HepG2 (cell line): ENCODE measurements at regions not wholly inside any gene's neighbourhood (a gene's known extent, or its start where the extent isn't known, plus 50 kb on each side); places are given as distances from the start of the nearest gene placed in this dataset.

Experiments
- ATAC-seq: fragments of 200-7000 bp; cut with Tn5 transposase; 3 replicates; pipeline ENCODE4 v1.9.1; 2020; ENCODE audit warnings: mild to moderate bottlenecking, moderate library complexity
- BruUV-seq: library from RNA; stranded (reverse); fragments of 400-500 nt; replicated peaks from 2 replicates; lab custom pipeline; 2021; lab: Mats Ljungman, UMichigan
- CTCF ChIA-PET: fragments of 300-600 bp; formaldehyde crosslinking; extraction: SDS; loops from one replicate; lab custom pipeline; 2021; ENCODE audit warnings: low total read pairs, inconsistent platforms, low intra/inter-chr PET ratio; lab: Yijun Ruan, JAX
- POLR2A ChIA-PET: fragments of 350-600 bp; sonication (Branson Sonifier 250); formaldehyde crosslinking; loops from one replicate; lab custom pipeline; 2020; ENCODE audit warnings: antibody characterized with exemption, inconsistent platforms; lab: Yijun Ruan, JAX
- DNase-seq: peaks from one replicate; pipeline ENCODE4 v3.0.0-alpha.2; 2015; ENCODE audit warnings: low spot score
- FAIRE-seq: peaks from 3 replicates; lab custom pipeline; 2011; peaks lifted over from hg19 to GRCh38; lab: Jason Lieb, UNC
- H2AFZ ChIP-seq: one replicate; pipeline ENCODE4 v1.6.1; 2011; ENCODE audit warnings: low read length, inconsistent platforms
- H3K27ac ChIP-seq: fragments of 300-600 bp; 3 replicates; pipeline ENCODE4 v1.8.0; 2011; ENCODE audit warnings: mixed run types, mild to moderate bottlenecking, mixed read lengths, low read length, inconsistent platforms; ENCODE audit not compliant: insufficient read depth; ENCODE audit errors: extremely low read length
- H3K27me3 ChIP-seq, 2 experiments: fragments of 200-600 bp in 1 of 2; 2 replicates in 1 of 2; 3 replicates in 1 of 2; pipeline versions ENCODE4 v1.6.0 to v1.8.0; 2011; ENCODE audit warnings: low read length in 2 of 2, mild to moderate bottlenecking in 2 of 2, moderate library complexity in 2 of 2, inconsistent platforms in 1 of 2; ENCODE audit not compliant: insufficient read depth in 2 of 2, control insufficient read depth in 1 of 2
- H3K36me3 ChIP-seq, 2 experiments: fragments of 200-600 bp in 1 of 2; replicated peaks in 1 of 2; 2 replicates in 1 of 2; 3 replicates in 1 of 2; pipeline versions ENCODE4 v1.5.1 to v1.8.0; 2011; ENCODE audit warnings: low read length in 2 of 2, inconsistent platforms in 1 of 2; ENCODE audit not compliant: insufficient read depth in 2 of 2, control insufficient read depth in 1 of 2
- H3K4me1 ChIP-seq: 2 replicates; pipeline ENCODE4 v1.5.1; 2012; ENCODE audit warnings: low read length, inconsistent platforms; ENCODE audit not compliant: insufficient read depth
- H3K4me2 ChIP-seq: 2 replicates; pipeline ENCODE4 v1.6.0; 2011; ENCODE audit warnings: low read depth, low read length, inconsistent platforms
- H3K4me3 ChIP-seq, 3 experiments: fragments of 200-600 bp in 1 of 3; sonication (generic), shearing (Covaris generic) in 1 of 3; replicated peaks in 1 of 3; 2 replicates each; pipeline ENCODE4 v1.5.1; 2011 to 2016; ENCODE audit warnings: low read length in 3 of 3, inconsistent platforms in 2 of 3, low read depth in 2 of 3, mild to moderate bottlenecking in 2 of 3, control low read depth in 1 of 3, mixed read lengths in 1 of 3; ENCODE audit not compliant: insufficient read depth in 1 of 3
- H3K79me2 ChIP-seq: one replicate; pipeline ENCODE4 v1.6.1; 2011; ENCODE audit warnings: low read length, inconsistent platforms; ENCODE audit not compliant: insufficient read depth
- H3K9ac ChIP-seq: 2 replicates; pipeline ENCODE4 v1.6.0; 2011; ENCODE audit warnings: mild to moderate bottlenecking, low read depth, low read length, inconsistent platforms; ENCODE audit not compliant: insufficient read depth
- H3K9me3 ChIP-seq: 2 replicates; pipeline ENCODE4 v1.5.1; 2012; ENCODE audit warnings: mild to moderate bottlenecking, low read length
- H4K20me1 ChIP-seq: 2 replicates; pipeline ENCODE4 v1.6.0; 2011; ENCODE audit warnings: inconsistent platforms, mild to moderate bottlenecking, low read length, moderate library complexity; ENCODE audit not compliant: insufficient read depth
- DNMT1 ChIP-seq: sonication (generic); formaldehyde crosslinking; IDR thresholded peaks from 2 replicates; pipeline ENCODE4 v1.5.1; 2020; ENCODE audit warnings: mild to moderate bottlenecking, missing genetic modification reagents
- HNF4G ChIP-seq, 2 experiments: sonication (generic) in 1 of 2; formaldehyde crosslinking in 1 of 2; IDR thresholded peaks; 2 replicates each; pipeline versions ENCODE4 v1.4.0 to v1.6.1; 2011 to 2020; ENCODE audit warnings: borderline replicate concordance in 2 of 2, low read depth in 2 of 2, mild to moderate bottlenecking in 2 of 2, low read length in 1 of 2, missing genetic modification reagents in 1 of 2, moderate library complexity in 1 of 2
- PAWR ChIP-seq: sonication (generic); formaldehyde crosslinking; IDR thresholded peaks from 2 replicates; pipeline ENCODE4 v1.4.0; 2020; ENCODE audit warnings: missing genetic modification reagents, mild to moderate bottlenecking, borderline replicate concordance
- SRSF9 ChIP-seq: fragments of 200-400 bp; formaldehyde crosslinking; IDR thresholded peaks from 2 replicates; pipeline ENCODE4 v1.6.1; 2018; ENCODE audit warnings: borderline replicate concordance, mild to moderate bottlenecking, low read depth, low read length; ENCODE audit not compliant: insufficient read depth, poor library complexity, severe bottlenecking
- ZNF253 ChIP-seq: sonication (generic); formaldehyde crosslinking; IDR thresholded peaks from 2 replicates; pipeline ENCODE4 v1.8.0; 2022; ENCODE audit warnings: mild to moderate bottlenecking, missing genetic modification reagents, borderline replicate concordance
- ZNF256 ChIP-seq: sonication (generic); formaldehyde crosslinking; conservative IDR thresholded peaks from 2 replicates; pipeline ENCODE4 v1.4.0; 2020; ENCODE audit warnings: missing genetic modification reagents
- ZNF333 ChIP-seq: sonication (generic); formaldehyde crosslinking; IDR thresholded peaks from 2 replicates; pipeline ENCODE4 v1.4.0; 2020; ENCODE audit warnings: mild to moderate bottlenecking, missing genetic modification reagents, borderline replicate concordance
- ZNF501 ChIP-seq: sonication (generic); formaldehyde crosslinking; IDR thresholded peaks from 2 replicates; pipeline ENCODE4 v1.5.1; 2020; ENCODE audit warnings: mild to moderate bottlenecking, moderate library complexity, missing genetic modification reagents
- WGBS: methylation state at CpG from one replicate; pipeline ENCODE4 v1.1.6; 2017; ENCODE audit warnings: low lambda C conversion rate; 5-methylcytosine and 5-hydroxymethylcytosine counted together
- in situ Hi-C: cut with HindIII; loops from 2 replicates; pipeline ENCODE4 v1.10.0; 2017; ENCODE audit warnings: low pct_unique_long_range_greater_than_20kb; ENCODE audit not compliant: extremely low pct_ligation_motif_present
- intact Hi-C: fragments of 100-400 bp; cut with micrococcal nuclease; formaldehyde crosslinking; loops from one replicate; pipeline ENCODE4 v1.10.0; 2022; ENCODE audit not compliant: unreplicated experiment
- TF ChIP-seq, protein P1 (sequence below): sonication (generic); formaldehyde crosslinking; IDR thresholded peaks from 2 replicates; pipeline ENCODE4 v1.4.0; 2020; ENCODE audit warnings: missing genetic modification reagents
- TF ChIP-seq, protein P2 (sequence below): sonication (generic); formaldehyde crosslinking; IDR thresholded peaks from 2 replicates; pipeline ENCODE4 v1.4.0; 2020; ENCODE audit warnings: missing genetic modification reagents, borderline replicate concordance
- TF ChIP-seq, protein P3 (sequence below), 2 experiments: sonication (generic) in 1 of 2; formaldehyde crosslinking in 1 of 2; IDR thresholded peaks; 2 replicates each; pipeline versions ENCODE4 v1.4.0 to v1.6.1; 2016 to 2020; ENCODE audit warnings: borderline replicate concordance in 1 of 2, low read depth in 1 of 2, mild to moderate bottlenecking in 1 of 2, missing genetic modification reagents in 1 of 2
- TF ChIP-seq, protein P4 (sequence below): sonication (generic); formaldehyde crosslinking; IDR thresholded peaks from 2 replicates; pipeline ENCODE4 v1.4.0; 2020; ENCODE audit warnings: missing genetic modification reagents, mild to moderate bottlenecking, borderline replicate concordance

DNA sequence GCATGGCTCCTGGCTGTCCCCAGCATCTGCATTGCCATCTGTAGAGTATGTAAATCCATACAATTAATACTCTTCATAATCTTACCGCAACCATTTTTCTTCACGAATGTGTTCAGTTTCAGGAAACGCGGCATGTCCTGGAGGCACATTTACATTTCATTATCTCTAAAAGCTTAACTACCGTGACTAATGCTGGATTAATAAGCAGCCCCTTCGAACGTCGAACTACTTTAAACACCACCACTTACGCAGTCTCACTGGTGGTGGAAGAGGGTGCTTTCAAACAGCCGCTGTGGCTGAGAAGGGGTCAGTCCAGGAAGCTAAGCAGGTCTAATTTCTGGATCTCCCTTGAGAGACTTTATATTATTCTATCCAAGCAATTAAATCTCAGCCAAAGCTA is 85.6 kb downstream of the C5orf15 start (continued):
- TF ChIP-seq, protein P1, sequence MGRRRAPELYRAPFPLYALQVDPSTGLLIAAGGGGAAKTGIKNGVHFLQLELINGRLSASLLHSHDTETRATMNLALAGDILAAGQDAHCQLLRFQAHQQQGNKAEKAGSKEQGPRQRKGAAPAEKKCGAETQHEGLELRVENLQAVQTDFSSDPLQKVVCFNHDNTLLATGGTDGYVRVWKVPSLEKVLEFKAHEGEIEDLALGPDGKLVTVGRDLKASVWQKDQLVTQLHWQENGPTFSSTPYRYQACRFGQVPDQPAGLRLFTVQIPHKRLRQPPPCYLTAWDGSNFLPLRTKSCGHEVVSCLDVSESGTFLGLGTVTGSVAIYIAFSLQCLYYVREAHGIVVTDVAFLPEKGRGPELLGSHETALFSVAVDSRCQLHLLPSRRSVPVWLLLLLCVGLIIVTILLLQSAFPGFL, result no peak
- TF ChIP-seq, protein P2, sequence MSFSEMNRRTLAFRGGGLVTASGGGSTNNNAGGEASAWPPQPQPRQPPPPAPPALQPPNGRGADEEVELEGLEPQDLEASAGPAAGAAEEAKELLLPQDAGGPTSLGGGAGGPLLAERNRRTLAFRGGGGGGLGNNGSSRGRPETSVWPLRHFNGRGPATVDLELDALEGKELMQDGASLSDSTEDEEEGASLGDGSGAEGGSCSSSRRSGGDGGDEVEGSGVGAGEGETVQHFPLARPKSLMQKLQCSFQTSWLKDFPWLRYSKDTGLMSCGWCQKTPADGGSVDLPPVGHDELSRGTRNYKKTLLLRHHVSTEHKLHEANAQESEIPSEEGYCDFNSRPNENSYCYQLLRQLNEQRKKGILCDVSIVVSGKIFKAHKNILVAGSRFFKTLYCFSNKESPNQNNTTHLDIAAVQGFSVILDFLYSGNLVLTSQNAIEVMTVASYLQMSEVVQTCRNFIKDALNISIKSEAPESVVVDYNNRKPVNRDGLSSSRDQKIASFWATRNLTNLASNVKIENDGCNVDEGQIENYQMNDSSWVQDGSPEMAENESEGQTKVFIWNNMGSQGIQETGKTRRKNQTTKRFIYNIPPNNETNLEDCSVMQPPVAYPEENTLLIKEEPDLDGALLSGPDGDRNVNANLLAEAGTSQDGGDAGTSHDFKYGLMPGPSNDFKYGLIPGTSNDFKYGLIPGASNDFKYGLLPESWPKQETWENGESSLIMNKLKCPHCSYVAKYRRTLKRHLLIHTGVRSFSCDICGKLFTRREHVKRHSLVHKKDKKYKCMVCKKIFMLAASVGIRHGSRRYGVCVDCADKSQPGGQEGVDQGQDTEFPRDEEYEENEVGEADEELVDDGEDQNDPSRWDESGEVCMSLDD (CRISPR knock-in tag), result no peak
- TF ChIP-seq DNMT1 (CRISPR knock-in tag) (no peak), ZNF253 (no peak), SRSF9 (no peak)
- TF ChIP-seq, all 625 proteins: peak for 0

DNA sequence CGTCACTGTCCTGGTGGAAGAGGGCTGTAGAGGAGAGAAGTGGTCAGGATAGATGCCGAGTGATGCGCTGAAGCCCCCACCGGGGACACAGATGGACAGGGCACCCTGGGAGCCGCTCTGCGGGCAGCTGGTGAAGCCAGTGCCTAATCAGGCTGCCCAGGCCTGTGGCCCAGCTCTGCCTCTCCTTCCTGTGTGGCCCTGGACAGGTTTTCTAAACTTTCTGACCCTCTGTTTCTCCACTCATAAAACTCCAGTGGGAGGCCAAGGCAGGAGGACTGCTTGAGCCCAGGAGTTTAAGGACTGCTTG is 86.1 kb downstream of the C5orf15 start:
- no peak overlapping the region for H3K4me3 ChIP-seq
- no peak for DNase-seq
- H3K79me2 ChIP-seq, result no peaks in the 10 kb centered on the region
- ChIA-PET CTCF (no interaction called here), POLR2A (no interaction called here)
- H3K9ac ChIP-seq, result no peak overlapping the region
- no peak for ATAC-seq
- H3K36me3 ChIP-seq, result no peaks in the 10 kb centered on the region
- peaks cover 3 to 38% of the 10 kb centered on the region in 2 experiments; a peak in 4 of 5 replicates for H3K27me3 ChIP-seq
- FAIRE-seq, result no peak
- H3K27ac ChIP-seq, result no peak overlapping the region
- no peak overlapping the region for H2AFZ ChIP-seq
- in situ Hi-C loops (no loop called here), intact Hi-C loops (no loop called here)
- no TSS peak for BruUV-seq
- H4K20me1 ChIP-seq, result no peaks in the 10 kb centered on the region
- H3K4me1 ChIP-seq, result no peaks in the 10 kb centered on the region
- 29% methylated on average over 6 of the region's 6 CpGs for WGBS
- H3K9me3 ChIP-seq, result no peaks in the 10 kb centered on the region
- H3K4me2 ChIP-seq, result no peak overlapping the region
- TF ChIP-seq ZNF333 (CRISPR knock-in tag) (no peak), PAWR (CRISPR knock-in tag) (no peak), ZNF256 (CRISPR knock-in tag) (no peak), HNF4G (IDR thresholded peaks at IDR 0.05; ENCODE audit: borderline replicate concordance, low read depth, low read length) (no peak), HNF4G (CRISPR knock-in tag; IDR thresholded peaks at IDR 0.05; ENCODE audit: borderline replicate concordance, low read depth) (no peak), ZNF501 (CRISPR knock-in tag) (no peak)
- TF ChIP-seq, protein P3, sequence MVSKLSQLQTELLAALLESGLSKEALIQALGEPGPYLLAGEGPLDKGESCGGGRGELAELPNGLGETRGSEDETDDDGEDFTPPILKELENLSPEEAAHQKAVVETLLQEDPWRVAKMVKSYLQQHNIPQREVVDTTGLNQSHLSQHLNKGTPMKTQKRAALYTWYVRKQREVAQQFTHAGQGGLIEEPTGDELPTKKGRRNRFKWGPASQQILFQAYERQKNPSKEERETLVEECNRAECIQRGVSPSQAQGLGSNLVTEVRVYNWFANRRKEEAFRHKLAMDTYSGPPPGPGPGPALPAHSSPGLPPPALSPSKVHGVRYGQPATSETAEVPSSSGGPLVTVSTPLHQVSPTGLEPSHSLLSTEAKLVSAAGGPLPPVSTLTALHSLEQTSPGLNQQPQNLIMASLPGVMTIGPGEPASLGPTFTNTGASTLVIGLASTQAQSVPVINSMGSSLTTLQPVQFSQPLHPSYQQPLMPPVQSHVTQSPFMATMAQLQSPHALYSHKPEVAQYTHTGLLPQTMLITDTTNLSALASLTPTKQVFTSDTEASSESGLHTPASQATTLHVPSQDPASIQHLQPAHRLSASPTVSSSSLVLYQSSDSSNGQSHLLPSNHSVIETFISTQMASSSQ (IDR thresholded peaks at IDR 0.05; ENCODE audit: low read depth), result no peak
- TF ChIP-seq, protein P3 (CRISPR knock-in tag; IDR thresholded peaks at IDR 0.05; ENCODE audit: borderline replicate concordance), result no peak
- TF ChIP-seq, protein P4, sequence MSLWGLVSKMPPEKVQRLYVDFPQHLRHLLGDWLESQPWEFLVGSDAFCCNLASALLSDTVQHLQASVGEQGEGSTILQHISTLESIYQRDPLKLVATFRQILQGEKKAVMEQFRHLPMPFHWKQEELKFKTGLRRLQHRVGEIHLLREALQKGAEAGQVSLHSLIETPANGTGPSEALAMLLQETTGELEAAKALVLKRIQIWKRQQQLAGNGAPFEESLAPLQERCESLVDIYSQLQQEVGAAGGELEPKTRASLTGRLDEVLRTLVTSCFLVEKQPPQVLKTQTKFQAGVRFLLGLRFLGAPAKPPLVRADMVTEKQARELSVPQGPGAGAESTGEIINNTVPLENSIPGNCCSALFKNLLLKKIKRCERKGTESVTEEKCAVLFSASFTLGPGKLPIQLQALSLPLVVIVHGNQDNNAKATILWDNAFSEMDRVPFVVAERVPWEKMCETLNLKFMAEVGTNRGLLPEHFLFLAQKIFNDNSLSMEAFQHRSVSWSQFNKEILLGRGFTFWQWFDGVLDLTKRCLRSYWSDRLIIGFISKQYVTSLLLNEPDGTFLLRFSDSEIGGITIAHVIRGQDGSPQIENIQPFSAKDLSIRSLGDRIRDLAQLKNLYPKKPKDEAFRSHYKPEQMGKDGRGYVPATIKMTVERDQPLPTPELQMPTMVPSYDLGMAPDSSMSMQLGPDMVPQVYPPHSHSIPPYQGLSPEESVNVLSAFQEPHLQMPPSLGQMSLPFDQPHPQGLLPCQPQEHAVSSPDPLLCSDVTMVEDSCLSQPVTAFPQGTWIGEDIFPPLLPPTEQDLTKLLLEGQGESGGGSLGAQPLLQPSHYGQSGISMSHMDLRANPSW (CRISPR knock-in tag), result no peak
